ENCODE measurements at regions not wholly inside any gene's neighbourhood (a gene's known extent, or its start where the extent isn't known, plus 50 kb on each side); places are given as distances from the start of the nearest gene placed in this dataset.
"Not testable (repeated sequence)": the region's sequence is repeated elsewhere in the genome, so short reads cannot be mapped to it uniquely, and the experiment has no call there.

DNA sequence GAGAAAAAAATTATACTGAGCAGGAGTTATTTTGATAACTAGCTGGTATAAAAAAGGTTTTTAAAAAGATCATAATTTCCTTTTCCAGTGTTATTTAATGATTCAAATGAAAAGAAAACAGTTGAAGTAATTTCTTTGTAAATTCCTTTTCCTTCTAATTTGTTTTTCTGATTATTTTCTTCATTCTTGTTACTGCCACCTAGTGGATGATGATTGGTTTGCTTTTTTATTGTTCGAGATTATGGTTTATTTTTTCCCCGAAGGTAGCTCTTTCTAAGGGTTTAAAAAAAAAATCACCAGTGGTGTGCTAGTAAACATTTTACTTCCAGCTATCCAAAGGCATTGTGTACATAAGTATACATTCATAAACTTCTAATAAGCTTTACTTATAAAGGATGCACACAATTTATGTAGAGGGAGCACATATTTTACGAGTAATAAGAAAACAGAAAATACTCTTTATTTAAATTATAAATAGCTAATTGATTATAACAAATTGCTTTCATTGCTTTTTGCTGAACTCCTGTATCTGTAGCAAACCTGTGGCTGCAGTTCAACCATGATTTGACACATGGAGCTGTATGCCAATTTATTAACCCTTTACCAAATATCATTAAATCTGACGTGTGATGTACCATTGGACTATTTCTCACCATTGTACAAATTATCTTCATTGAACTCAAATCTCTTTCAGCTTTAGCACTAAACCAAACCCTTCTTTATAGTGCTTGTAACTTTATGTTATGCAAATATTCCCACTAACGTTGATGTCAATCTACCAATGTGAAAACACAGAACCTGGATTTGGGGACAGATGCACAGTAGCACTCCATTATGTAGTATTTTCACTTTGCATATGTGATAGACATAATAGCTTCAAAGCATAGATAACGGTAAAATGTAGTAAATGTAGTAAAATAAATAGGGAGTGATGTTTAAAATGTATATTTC is 97.8 kb upstream of the ANK2 start:
- DNase-seq: no peak

DNA sequence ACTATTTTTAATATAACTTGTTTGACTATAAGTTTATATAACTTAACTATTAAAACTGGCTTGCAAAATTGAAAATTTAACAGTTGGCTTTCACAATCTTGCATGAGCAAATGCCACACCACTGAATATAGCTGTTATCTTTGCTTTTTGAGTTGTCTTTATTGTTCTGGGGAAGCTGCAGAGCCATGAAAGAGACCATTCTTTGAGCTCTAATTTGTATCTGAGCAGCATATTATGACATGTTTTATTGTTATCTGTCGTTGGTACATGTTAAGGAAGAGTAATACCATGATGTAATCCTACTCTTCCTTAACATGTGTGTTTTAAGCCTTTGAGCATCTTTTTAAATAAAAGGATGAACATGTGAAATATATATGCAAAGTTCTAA is 97.1 kb upstream of the ANK2 start:
- no peak for DNase-seq

DNA sequence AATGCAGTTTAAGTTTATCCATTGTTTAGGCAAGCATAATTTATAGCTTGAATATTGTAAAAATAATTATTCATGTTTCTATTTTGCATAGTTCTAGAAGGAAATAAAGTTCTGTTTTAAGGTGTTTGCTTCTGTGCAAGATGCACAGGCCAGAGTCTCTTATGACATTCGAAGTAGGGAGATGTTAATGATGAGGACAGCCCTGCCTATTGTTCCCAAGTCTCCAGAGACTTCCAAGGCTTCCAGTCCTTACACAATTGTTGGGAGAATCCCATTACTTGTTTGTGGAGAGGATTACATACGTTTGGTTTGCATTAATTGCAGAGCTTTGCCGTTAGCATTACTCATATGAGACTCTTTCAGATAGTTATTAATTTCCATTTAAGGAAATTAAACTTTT is 96.2 kb upstream of the ANK2 start:
- DNase-seq: no peak

DNA sequence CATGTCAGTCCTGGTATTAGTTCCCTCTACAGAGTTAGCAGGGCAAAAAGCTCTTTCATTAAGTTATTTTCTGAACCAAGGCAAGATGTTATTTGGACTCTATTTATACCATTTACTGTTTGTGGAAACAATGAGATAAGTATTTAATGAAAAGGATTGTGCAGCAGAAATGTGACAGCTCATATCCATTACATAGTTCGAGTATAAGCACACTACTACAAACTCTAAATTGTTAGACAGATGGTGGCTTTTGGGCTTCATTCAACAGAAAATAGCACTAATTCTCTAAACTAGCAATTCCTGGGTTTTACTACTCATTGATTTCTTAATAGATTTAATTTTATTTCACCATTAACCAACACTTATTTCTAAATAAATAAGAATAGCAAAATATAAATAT is 95.2 kb upstream of the ANK2 start:
- no peak for DNase-seq

DNA sequence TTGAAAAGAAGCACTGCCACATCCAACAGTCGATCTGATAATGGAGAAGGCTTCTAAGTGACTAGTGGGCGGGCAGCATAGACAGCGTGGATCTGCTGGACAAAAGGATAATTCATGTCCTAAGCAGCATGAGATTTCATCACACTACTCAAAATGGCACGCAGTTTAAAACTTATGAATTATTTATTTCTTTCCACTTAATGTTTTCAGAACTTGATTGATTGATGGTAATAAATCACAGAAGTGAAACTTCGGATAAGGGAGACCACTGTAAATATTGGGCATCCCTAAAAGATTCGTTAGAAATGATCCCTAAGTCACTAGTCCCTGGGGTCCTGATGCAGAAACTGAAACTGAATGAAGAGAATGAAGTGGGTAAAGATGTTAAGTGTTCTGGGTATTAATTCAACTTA is 93.0 kb upstream of the ANK2 start:
- no peak for DNase-seq

DNA sequence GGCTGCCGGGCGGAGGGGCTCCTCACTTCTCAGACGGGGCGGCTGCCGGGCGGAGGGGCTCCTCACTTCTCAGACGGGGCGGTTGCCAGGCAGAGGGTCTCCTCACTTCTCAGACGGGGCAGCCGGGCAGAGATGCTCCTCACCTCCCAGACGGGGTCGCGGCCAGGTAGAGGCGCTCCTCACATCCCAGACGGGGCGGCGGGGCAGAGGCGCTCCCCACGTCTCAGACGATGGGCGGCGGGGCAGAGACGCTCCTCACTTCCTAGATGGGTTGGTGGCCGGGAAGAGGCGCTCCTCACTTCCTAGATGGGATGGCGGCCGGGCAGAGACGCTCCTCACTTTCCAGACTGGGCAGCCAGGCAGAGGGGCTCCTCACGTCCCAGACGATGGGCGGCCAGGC is 91.7 kb upstream of the ANK2 start:
- not testable (repeated sequence) for DNase-seq

DNA sequence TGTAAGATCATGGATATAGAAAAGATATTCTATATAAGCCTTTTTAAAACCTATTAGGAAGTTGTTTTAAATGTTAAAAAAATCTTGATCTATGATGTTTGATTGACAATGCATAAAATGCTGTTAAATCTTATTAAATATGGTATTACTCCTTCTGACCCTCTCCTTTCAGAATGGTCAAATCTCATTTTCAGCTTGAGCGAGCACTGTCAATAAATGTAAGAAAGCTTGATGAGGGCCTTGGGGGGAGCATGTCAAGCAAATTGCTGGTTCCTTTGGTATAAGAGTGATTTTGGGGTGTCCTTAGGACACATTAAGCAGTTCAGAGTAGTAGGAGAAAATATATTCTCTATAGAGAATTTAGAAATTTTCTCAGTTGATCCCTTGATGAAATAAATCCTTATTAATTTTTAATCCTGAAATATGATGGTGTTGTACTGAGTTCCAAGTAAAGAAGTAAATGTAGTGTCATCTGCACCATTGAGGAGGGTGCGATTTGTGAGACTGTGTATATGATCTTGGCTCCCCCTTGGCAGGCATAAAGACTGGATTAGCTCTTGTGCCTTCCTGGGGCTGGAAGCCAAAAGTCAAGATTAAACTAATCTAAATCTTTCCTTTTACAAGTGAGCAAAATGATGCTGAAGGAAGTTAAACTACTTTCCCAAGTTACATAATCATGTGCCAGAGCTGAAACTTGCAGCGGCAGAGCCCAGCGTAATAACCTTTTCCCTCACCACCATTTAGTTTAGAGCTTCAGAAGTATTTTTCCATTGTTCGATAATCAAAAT is 82.6 kb upstream of the ANK2 start:
- DNase-seq: no peak

DNA sequence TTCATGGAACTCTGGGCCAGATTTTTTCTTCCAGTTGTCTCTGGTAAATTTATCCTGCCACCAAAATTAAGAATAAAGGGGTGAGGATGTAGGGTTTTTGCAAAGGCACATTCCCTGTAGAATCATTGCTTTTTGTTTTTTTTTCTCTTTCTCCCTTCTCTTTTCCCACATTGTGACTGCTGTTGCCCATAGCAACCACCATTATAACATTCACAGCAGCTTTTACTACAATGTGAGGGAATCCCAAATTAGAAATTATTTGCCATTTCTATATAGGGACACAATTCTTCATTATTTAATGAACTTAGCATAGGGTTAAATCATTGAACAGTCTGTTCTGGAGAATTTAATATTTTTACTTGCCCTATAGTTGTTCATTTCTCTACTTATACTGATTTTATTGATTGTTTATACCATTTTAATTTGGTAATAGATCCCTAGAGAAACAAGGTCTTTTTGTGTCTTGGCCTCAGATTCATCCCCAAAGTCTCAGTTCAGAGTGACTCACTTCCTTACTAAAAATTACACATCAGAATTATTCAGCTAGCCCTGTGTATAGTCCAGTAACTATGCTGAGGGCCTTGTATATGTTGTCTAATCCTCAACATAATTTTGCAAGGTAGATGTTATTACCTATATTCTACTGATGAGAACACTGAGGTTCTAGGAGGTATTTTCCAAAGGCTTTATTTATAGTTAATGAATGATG is 80.8 kb upstream of the ANK2 start:
- no peak for DNase-seq

DNA sequence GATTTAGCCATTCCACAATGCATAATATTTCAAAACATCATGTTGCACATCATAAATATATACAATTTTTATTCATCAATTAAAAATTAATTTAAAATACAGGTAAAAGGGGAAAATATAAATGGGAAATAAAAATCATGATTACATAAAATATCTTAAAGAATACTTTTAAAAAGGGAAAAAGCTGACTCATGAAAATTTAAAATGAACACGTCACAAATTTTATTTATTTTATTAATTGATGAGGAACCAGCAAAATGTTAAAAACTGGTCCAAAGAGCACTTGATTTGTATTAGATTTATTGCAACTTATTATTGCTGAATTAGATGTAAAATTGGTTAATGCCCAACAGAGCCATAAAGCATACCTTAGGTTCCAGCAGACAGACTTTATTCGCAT is 78.5 kb upstream of the ANK2 start:
- no peak for DNase-seq

DNA sequence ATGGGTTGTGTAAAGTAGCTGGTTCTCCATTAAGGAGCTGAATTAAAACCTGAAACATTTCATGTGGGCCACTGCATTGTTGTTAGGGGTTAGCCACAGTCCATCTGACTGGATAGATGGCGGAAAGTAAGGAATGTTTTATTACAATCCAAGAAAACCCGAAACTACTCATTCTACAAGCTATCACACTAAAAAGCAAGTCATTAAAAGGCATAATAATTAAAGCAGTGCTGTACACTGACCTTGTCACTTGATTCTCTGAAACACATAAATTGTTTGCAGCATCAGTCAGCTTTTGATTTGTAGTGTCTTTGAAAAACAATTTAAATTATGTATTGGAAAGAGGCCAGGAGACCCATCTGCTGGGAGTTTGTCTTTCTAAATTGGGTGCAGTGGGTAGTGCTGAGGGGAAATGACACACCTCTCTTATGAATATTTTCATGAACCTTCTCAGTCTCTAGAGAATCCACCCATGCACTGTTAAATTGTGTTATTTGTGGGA is 75.7 kb upstream of the ANK2 start:
- no peak for DNase-seq

DNA sequence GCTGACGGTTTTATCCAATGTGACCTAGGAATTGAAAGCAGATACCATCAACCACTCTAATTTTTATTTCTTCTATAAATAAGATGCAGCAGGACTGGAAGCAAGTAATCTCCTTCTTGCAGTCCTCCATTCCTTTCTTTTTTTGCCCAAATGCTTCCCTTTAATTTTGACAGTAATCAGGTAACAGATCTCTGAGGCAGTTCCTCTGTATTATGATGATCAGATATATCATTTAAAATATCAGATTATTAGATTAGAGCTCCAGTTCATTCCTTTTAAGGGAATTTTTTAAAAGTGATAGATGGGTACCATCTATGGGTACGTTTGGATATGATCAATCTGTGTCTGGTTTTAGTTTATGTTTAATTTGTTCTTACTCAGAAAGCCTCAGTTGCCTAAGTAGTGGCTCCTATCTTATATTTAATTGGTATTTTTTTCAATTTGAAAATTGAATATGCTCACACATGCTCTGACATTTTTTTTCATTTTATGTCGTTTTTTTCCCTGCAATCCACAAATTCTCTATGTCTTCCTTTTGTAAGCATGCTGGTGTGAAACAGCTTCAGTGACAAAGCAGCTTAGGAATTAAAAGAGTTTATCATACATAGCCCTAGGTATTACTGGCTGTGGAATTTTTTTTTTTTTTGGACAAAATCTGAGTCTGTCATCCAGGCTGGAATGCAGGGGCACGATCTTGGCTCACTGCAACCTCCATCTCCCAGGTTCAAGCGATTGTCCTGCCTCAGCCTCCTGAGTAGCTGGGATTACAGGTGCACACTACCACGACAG is 73.7 kb upstream of the ANK2 start:
- DNase-seq: no peak

DNA sequence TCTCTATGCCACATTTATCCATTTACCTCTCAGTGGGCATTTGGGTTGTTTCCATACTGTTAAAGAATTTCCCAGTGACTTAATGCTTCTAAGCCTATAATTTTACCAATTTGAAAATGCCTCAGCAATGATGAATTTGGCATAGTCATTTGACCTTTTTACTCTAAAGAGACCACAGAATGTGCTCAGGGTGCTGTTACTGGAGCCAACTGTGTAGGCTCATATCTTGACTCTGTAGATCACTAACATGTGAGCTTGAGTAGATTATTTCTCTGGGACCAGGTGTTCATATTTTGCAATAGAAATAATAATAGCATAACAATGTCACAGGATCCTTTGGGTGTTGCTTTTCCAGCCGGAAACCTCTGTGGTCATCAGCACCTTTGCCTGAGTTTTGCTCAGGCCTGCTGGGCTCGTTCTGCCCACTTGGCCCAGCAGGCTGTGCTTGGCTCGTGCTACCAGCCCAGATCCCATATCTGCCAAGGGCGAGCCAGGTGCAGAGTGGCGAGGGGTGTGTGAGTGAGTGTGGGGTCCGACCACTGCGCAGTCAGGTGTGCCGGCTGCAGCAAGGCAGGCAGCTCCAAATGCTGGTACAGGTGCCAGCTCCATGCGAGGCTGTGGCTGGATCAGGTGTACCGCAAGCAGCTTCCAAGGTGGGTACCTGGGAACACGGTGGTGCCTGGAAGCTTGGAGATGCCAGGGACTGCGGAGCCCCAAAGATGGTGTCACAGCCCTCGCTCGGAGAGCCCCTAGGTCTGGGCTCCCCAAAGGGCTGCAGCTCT is 70.6 kb upstream of the ANK2 start:
- DNase-seq: no peak

DNA sequence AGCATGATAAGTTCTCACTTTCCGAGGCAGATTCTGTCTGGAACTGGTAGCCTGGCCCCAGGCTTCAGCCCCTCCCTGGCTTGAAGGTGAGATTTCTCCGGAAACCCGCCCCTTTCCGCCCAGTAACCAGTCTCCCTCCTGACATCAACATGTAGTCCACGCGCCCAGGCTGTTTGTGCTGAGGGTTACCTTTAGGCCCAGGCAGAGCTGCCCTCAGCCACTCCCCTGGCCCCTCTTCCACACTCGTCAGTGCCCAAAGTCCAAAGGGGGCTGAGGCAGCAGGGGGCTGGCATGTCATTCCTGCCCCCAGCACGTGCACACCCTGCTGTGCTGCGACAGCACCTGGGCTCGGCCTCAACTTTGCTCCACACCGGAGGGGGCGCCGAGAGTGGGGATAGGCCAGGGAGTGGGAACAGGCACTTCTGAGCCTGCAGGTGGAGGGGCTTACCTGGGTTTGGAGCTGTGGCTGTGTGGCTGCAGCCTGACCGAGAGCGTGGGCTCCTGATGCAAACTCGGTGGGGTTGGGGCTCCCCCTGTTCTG is 69.5 kb upstream of the ANK2 start:
- DNase-seq: no peak

DNA sequence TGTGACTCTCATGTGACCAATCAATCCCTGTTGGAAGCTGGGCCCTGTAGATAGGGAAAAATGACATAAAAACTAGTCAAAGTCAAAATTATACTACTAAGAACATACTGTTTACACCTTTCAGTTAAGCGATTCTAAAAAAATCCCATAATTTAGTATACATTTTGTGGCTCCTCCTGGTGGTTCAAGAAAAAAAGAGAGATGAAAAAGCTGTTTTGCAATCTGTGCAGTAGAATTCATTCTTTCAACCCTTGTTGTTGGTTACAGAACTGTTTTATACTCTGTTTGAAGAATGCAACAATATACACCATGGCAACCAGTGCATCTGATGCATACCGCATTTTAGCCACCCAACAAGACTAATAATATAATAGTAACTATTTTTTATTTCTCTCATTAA is 66.8 kb upstream of the ANK2 start:
- DNase-seq: no peak

DNA sequence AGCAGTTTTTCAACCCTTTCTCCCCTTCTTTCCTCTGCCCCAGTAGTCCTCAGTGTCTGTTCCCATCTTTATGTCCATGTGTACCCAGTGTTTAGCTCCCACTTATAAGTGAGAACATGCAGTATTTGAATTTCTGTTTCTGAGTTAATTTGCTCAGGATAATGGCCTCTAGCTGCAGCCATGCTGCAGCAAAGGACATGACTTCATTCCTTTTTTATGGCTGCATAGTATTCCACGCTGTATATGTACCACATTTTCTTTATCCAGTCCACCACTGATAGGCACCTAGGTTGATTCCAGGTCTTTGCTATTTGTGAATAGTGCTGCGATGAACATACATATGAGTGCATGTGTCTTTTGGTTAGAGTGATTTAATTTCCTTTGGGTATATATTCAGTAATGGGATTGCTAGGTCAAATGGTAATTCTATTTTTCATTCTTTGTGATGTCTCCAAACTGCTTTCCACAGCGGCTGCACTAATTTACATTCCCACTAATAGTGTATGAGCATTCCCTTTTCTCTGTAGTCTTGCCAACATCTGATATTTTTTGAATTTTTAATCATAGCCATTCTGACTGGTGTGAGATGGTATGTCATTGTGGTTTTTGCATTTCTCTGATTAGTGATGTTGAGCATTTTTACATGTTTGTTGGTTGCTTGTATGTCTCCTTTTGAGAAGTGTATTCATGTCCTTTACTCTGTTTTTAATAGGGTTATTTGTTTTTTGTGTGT is 54.6 kb upstream of the ANK2 start:
- no peak for DNase-seq

All from NCI-H345 (cell line).